ENCODE measurements at regions not wholly inside any gene's neighbourhood (a gene's known extent, or its start where the extent isn't known, plus 50 kb on each side); places are given as distances from the start of the nearest gene placed in this dataset.

GRCh38 chr2:241924069-241924908 is 54.8 kb downstream of the RTP5 start:
- no peak overlapping the region for H3K4me3 ChIP-seq
- WGBS, result 83% methylated on average over 11 of the region's 11 CpGs
- no peaks in the 10 kb centered on the region for H3K9me3 ChIP-seq
- TF ChIP-seq EP300 (IDR thresholded peaks at IDR 0.05) (no peak), POLR2A (IDR thresholded peaks at IDR 0.05) (no peak), POLR2AphosphoS5 (IDR thresholded peaks at IDR 0.05) (no peak)
- TF ChIP-seq, protein P1, sequence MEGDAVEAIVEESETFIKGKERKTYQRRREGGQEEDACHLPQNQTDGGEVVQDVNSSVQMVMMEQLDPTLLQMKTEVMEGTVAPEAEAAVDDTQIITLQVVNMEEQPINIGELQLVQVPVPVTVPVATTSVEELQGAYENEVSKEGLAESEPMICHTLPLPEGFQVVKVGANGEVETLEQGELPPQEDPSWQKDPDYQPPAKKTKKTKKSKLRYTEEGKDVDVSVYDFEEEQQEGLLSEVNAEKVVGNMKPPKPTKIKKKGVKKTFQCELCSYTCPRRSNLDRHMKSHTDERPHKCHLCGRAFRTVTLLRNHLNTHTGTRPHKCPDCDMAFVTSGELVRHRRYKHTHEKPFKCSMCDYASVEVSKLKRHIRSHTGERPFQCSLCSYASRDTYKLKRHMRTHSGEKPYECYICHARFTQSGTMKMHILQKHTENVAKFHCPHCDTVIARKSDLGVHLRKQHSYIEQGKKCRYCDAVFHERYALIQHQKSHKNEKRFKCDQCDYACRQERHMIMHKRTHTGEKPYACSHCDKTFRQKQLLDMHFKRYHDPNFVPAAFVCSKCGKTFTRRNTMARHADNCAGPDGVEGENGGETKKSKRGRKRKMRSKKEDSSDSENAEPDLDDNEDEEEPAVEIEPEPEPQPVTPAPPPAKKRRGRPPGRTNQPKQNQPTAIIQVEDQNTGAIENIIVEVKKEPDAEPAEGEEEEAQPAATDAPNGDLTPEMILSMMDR (IDR thresholded peaks at IDR 0.05), result no peak
- no peaks in the 10 kb centered on the region for H3K4me1 ChIP-seq
- no peak for DNase-seq (ENCODE audit: low spot score in 2 of 2)
- no peaks in the 10 kb centered on the region for H3K27me3 ChIP-seq
- H3K27ac ChIP-seq, result no peak overlapping the region
- H3K36me3 ChIP-seq, result no peaks in the 10 kb centered on the region

- TF ChIP-seq, protein P1 (IDR thresholded peaks at IDR 0.05), result no peak
- TF ChIP-seq EP300 (IDR thresholded peaks at IDR 0.05) (no peak), POLR2AphosphoS5 (IDR thresholded peaks at IDR 0.05) (no peak), POLR2A (IDR thresholded peaks at IDR 0.05) (no peak)
- Histone ChIP-seq H3K27ac (no peak overlapping the region), H3K4me1 (no peaks in the 10 kb centered on the region), H3K9me3 (no peaks in the 10 kb centered on the region), H3K4me3 (no peak overlapping the region), H3K36me3 (no peaks in the 10 kb centered on the region), H3K27me3 (no peaks in the 10 kb centered on the region)
- DNase-seq (ENCODE audit: low spot score in 2 of 2), result no peak
- 88% methylated on average over 2 of the region's 7 CpGs for WGBS
These were observed 55.4 kb downstream of the RTP5 start for GRCh38 chr2:241924909-241925250.

DNA sequence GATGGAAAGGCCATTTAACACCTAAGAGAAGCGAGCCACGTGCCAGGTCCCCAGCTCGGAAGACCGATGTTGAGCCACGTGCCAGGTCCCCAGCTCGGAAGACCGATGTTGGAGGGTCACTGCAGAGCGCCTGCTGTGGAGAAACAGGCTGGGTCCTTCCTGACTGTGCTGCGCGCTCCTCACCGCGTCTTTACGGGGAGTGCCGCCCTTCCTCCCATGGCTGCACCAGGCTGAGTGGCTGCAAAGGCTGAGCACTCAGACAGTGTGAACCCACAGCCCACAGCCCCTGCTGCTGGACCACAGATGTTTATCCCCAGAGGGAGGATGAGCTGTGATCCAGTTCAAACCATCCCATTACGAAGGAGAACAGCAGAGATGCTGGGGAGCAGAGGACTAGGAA is 55.7 kb downstream of the RTP5 start:
- TF ChIP-seq EP300 (IDR thresholded peaks at IDR 0.05) (no peak), POLR2A (IDR thresholded peaks at IDR 0.05) (no peak), POLR2AphosphoS5 (IDR thresholded peaks at IDR 0.05) (no peak)
- TF ChIP-seq, protein P1 (IDR thresholded peaks at IDR 0.05), result no peak
- DNase-seq (ENCODE audit: low spot score in 2 of 2), result no peak
- no peak overlapping the region for H3K27ac ChIP-seq
- 94% methylated on average over 9 of the region's 15 CpGs for WGBS
- no peaks in the 10 kb centered on the region for H3K36me3 ChIP-seq
- no peak overlapping the region for H3K4me3 ChIP-seq
- H3K27me3 ChIP-seq, result no peaks in the 10 kb centered on the region
- no peaks in the 10 kb centered on the region for H3K4me1 ChIP-seq
- H3K9me3 ChIP-seq, result no peaks in the 10 kb centered on the region

GRCh38 chr2:241925821-241926441 is 56.4 kb downstream of the RTP5 start:
- DNase-seq (ENCODE audit: low spot score in 2 of 2), result no peak
- TF ChIP-seq, protein P1 (IDR thresholded peaks at IDR 0.05), result no peak

GRCh38 chr2:241926541-241927311 is 57.2 kb downstream of the RTP5 start:
- 84% methylated on average over 27 of the region's 32 CpGs for WGBS
- Histone ChIP-seq H3K36me3 (no peaks in the 10 kb centered on the region), H3K27ac (no peak overlapping the region), H3K4me3 (no peak overlapping the region), H3K27me3 (no peaks in the 10 kb centered on the region), H3K9me3 (no peaks in the 10 kb centered on the region), H3K4me1 (no peaks in the 10 kb centered on the region)
- TF ChIP-seq POLR2A (IDR thresholded peaks at IDR 0.05) (no peak), EP300 (IDR thresholded peaks at IDR 0.05) (no peak), POLR2AphosphoS5 (IDR thresholded peaks at IDR 0.05) (no peak)
- TF ChIP-seq, protein P1 (IDR thresholded peaks at IDR 0.05), result no peak
- DNase-seq (ENCODE audit: low spot score in 2 of 2), result no peak

More at GRCh38 chr2:241925821-241926441, 56.4 kb downstream of the RTP5 start:
- H3K9me3 ChIP-seq, result no peaks in the 10 kb centered on the region
- no peak overlapping the region for H3K27ac ChIP-seq
- H3K4me1 ChIP-seq, result no peaks in the 10 kb centered on the region
- H3K27me3 ChIP-seq, result no peaks in the 10 kb centered on the region
- WGBS, result 90% methylated on average over 20 of the region's 21 CpGs
- no peak overlapping the region for H3K4me3 ChIP-seq
- H3K36me3 ChIP-seq, result no peaks in the 10 kb centered on the region

All from suprapubic skin (tissue), 4 donors.